Retinal pigment epithelial cell (primary cell): ENCODE measurements at regions not wholly inside any gene's neighbourhood (a gene's known extent, or its start where the extent isn't known, plus 50 kb on each side); places are given as distances from the start of the nearest gene placed in this dataset.

Experiments
- DNase-seq: peaks from one replicate; pipeline ENCODE4 v3.0.0-alpha.2; 2010; ENCODE audit warnings: low read depth
- H3K4me3 ChIP-seq: 2 replicates; pipeline ENCODE4 v1.5.1; 2011; ENCODE audit warnings: mild to moderate bottlenecking, low read length, control low read depth, moderate library complexity
- CTCF ChIP-seq: conservative IDR thresholded peaks from 2 replicates; pipeline ENCODE4 v1.5.1; 2011; ENCODE audit warnings: low read depth, low read length, control low read depth, inconsistent platforms

DNA sequence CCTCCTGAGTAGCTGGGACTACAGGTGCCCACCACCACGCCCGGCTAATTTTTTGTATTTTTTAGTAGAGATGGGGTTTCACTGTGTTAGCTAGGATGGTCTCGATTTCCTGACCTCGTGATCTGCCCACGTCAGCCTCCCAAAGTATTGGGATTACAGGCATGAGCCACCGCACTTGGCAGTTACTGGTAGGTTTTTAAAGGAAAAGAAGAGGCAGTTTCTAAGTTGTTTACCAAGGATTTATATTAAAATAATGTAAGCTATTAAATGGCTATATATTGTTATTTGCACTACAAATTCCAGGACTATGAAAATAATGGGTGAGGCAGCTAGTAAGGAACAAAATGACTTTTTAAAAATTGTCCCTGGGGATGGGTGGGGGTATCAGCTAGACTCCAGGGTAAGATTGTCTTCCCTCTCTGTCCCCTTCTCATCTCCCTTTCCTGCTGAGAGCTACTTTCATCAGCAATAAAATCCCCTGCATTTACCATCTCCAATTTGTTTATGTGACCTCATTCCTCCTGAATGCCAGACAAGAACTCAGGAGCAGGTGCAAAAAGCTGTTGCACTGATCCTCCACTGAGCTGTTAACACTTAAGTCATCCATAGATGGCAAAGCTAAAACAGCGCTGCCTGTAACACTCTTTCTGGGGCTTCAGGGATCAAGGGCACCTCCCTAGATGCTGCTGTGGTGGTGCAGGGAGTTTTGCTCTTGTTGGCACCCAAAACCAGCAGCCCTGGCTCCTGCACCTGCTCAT is 165.2 kb downstream of the ZPLD1 start:
- no peak for DNase-seq
- H3K4me3 ChIP-seq = no peak overlapping the region
- no peak for TF ChIP-seq CTCF

- no peak for TF ChIP-seq CTCF
- DNase-seq = no peak
- no peak overlapping the region for H3K4me3 ChIP-seq
Measured at GRCh38 chr3:102605153-102605552, 170.3 kb downstream of the ZPLD1 start.

DNA sequence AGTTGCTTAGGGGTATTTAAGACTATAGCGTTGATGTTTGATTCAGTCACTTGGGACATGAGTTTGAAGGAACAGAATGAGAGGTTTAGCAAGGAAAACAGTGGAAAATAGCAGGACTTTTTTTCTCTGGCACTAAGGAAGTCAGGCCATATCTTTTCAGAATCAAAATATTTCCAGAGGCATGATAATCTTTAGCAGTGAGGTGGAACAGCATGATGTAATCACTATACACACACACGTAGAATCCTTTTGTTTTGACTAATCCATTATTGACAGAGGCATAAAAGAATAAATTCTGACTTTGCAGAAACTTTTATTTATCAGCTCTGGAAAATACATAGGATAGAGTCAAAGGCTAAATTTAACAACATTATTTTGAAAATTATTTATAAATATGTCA is 174.1 kb downstream of the ZPLD1 start:
- no peak for DNase-seq
- TF ChIP-seq CTCF = no peak
- H3K4me3 ChIP-seq = no peak overlapping the region

DNA sequence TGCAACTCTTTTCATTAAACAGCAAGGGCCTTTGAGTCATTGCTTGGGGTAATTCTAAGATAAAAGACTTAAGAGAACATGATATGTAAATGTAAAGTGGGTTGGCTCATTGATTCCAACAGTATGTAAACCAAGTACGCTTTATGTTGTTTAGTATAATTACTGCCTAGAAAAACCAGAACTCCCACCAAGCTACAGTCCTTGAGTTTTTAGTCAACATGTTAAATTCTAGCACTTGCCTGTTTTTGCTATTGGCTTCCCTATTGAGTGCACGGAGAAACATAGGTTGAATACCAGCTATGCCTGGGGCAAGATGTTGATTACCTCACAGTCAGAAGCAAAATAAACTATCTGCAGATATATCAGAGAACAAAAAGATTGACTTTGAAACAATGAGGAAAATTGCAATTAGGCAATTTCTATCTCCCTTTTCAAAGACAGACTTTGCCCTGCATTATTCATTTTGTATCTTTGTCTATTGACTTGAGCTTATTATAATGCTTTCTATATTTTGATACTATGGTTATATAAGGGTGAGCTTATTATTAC is 179.3 kb downstream of the ZPLD1 start:
- no peak overlapping the region for H3K4me3 ChIP-seq
- no peak for DNase-seq
- no peak for TF ChIP-seq CTCF

- no peak for DNase-seq
- H3K4me3 ChIP-seq = no peak overlapping the region
- no peak for TF ChIP-seq CTCF
Measured at GRCh38 chr3:102614585-102614984, 179.8 kb downstream of the ZPLD1 start.

DNA sequence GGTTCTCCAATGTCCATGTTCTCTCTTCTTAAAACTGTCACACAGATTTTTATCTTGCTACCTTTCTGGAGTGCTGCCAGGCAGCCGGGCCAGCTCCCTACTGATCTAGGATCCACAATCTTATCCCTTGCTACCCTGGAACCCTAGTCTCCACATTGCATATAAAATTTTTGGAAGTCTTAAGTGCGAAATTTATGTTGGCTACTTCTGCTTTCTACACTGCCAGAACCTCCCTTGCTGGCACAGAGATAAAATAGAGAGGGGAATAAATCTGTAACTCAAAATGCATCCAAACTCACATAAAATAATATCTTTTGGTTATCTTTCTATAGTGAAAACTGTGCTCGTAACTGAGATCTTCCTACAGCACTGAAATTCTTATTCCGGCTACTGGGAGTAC is 182.6 kb downstream of the ZPLD1 start:
- no peak for DNase-seq
- no peak overlapping the region for H3K4me3 ChIP-seq
- no peak for TF ChIP-seq CTCF

DNA sequence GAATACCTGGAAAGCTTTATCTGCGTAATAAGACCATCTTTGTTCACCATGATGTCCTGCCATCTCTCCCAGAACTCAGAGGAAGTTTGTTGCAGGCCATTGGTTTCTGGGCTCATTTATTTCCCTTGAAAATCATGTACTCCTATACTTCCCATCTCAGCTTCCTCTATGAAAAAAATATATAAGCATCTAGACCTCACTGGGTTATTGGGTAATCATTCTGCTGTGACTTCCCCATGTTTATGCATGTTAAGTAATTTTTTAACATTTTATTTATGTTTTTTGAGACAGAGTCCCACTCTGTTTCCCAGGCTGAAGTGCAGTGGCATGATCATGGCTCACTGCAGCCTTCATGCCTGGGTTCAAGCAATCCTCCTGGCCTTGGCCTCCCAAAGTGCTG is 184.5 kb downstream of the ZPLD1 start:
- TF ChIP-seq CTCF = no peak
- DNase-seq = no peak
- H3K4me3 ChIP-seq = no peak overlapping the region
